K562 (cell line): ENCODE measurements at regions not wholly inside any gene's neighbourhood (a gene's known extent, or its start where the extent isn't known, plus 50 kb on each side); places are given as distances from the start of the nearest gene placed in this dataset.

Source experiments
- FOXM1 ChIP-seq, 2 experiments: fragments of 450-650 bp in 1 of 2; sonication (generic) in 1 of 2; formaldehyde crosslinking in 1 of 2; IDR thresholded peaks; 2 replicates each; pipeline versions ENCODE4 v1.6.1 to v1.9.0; 2017 to 2022; ENCODE audit warnings: low read depth in 2 of 2, mild to moderate bottlenecking in 2 of 2, missing genetic modification reagents in 1 of 2, moderate library complexity in 1 of 2
- NR3C1 ChIP-seq: sonication (generic); formaldehyde crosslinking; IDR thresholded peaks from 2 replicates; pipeline ENCODE4 v1.8.1; 2022; ENCODE audit warnings: missing genetic modification reagents
- POLR2A ChIP-seq: fragments of 450-650 bp; conservative IDR thresholded peaks from 2 replicates; pipeline ENCODE4 v1.6.1; 2016
- ZNF41 ChIP-seq: fragments of 250-450 bp; sonication (Bioruptor Pico); conservative IDR thresholded peaks from 2 replicates; pipeline ENCODE4 v1.4.0; 2020; ENCODE audit warnings: mild to moderate bottlenecking
- TF ChIP-seq, protein P1 (sequence below): fragments of 450-650 bp; formaldehyde crosslinking; IDR thresholded peaks from 2 replicates; pipeline ENCODE4 v1.4.0; 2022; ENCODE audit warnings: mild to moderate bottlenecking, moderate library complexity

DNA sequence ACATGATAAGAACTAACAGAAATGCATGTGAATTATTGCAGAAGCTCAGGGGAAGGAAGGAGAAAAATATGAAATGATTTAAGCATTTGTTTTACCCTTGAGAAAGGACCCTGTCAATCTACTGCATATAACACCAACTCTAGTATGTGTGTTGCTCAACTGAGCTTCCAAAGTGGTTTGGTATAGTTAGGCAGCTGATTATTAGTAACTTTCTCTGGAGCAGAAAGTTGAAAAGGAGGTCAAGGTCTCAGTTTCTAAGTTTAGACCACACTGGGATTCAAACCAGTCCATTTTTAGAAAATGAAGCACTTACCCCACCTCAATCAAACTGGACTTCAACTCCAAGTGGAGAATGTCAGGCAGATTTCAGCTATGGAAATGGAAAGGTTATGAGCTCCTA lies 123.3 kb upstream of the CDC42EP3 start:
- no peak for TF ChIP-seq POLR2A
- TF ChIP-seq NR3C1, result no peak
- TF ChIP-seq, protein P1, sequence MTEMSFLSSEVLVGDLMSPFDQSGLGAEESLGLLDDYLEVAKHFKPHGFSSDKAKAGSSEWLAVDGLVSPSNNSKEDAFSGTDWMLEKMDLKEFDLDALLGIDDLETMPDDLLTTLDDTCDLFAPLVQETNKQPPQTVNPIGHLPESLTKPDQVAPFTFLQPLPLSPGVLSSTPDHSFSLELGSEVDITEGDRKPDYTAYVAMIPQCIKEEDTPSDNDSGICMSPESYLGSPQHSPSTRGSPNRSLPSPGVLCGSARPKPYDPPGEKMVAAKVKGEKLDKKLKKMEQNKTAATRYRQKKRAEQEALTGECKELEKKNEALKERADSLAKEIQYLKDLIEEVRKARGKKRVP (CRISPR knock-in tag), result no peak
- TF ChIP-seq ZNF41 (CRISPR knock-in tag), result no peak
- TF ChIP-seq FOXM1 (IDR thresholded peaks at IDR 0.05; ENCODE audit: low read depth), result no peak
- TF ChIP-seq FOXM1 (CRISPR knock-in tag; IDR thresholded peaks at IDR 0.05; ENCODE audit: low read depth), result no peak
